GM12878 (cell line): ENCODE measurements at regions not wholly inside any gene's neighbourhood (a gene's known extent, or its start where the extent isn't known, plus 50 kb on each side); places are given as distances from the start of the nearest gene placed in this dataset.

ENCODE experiments used
- ATAC-seq: fragments of 200-7000 bp; cut with Tn5 transposase; 3 replicates; pipeline ENCODE4 v1.9.1; 2020; ENCODE audit warnings: mild to moderate bottlenecking, moderate library complexity
- BruUV-seq: library from RNA; stranded (reverse); fragments of 400-500 nt; replicated peaks from 2 replicates; lab custom pipeline; 2021; lab: Mats Ljungman, UMichigan
- CTCF ChIA-PET: fragments of 300-600 bp; sonication (Branson Sonifier 250); formaldehyde crosslinking; extraction: SDS; loops from one replicate; lab custom pipeline; 2021; ENCODE audit warnings: inconsistent platforms; lab: Yijun Ruan, JAX
- POLR2A ChIA-PET: fragments of 350-600 bp; formaldehyde crosslinking; extraction: SDS; loops from one replicate; lab custom pipeline; 2021; ENCODE audit warnings: inconsistent platforms; lab: Charles Lee
- RAD21 ChIA-PET: fragments of 300-600 bp; sonication (Branson Sonifier 250); formaldehyde crosslinking; loops from one replicate; lab custom pipeline; 2023; ENCODE audit warnings: antibody characterized with exemption; ENCODE audit not compliant: unreplicated experiment; lab: Charles Lee
- SMC1A ChIA-PET: fragments of 300-600 bp; sonication (Branson Sonifier 250); formaldehyde crosslinking; loops from one replicate; lab custom pipeline; 2023; ENCODE audit not compliant: unreplicated experiment, uncharacterized antibody; lab: Charles Lee
- DNase-seq: peaks from one replicate; pipeline ENCODE4 v3.0.0-alpha.2; 2011; ENCODE audit warnings: low read depth, low spot score
- FAIRE-seq: peaks from 3 replicates; lab custom pipeline; 2011; peaks lifted over from hg19 to GRCh38; lab: Jason Lieb, UNC
- H2AFZ ChIP-seq: 2 replicates; pipeline ENCODE4 v1.6.0; 2011; ENCODE audit warnings: low read depth, low read length, control low read depth; ENCODE audit not compliant: control insufficient read depth
- H3K27ac ChIP-seq: 2 replicates; pipeline ENCODE4 v1.5.1; 2011; ENCODE audit warnings: control low read depth; ENCODE audit not compliant: control insufficient read depth, insufficient read depth
- H3K27me3 ChIP-seq, 2 experiments: replicated peaks in 1 of 2; 2 replicates each; pipeline versions ENCODE4 v1.6.0 to v1.6.1; 2011; ENCODE audit warnings: low read length in 1 of 2; ENCODE audit not compliant: control insufficient read depth in 2 of 2, insufficient read depth in 2 of 2
- H3K36me3 ChIP-seq, 2 experiments: 2 replicates each; pipeline ENCODE4 v1.5.1; 2011; ENCODE audit warnings: low read length in 1 of 2; ENCODE audit not compliant: control insufficient read depth in 2 of 2, insufficient read depth in 2 of 2
- H3K4me1 ChIP-seq: 2 replicates; pipeline ENCODE4 v1.6.1; 2011; ENCODE audit warnings: mild to moderate bottlenecking, low read length, moderate library complexity, mixed read lengths; ENCODE audit not compliant: control insufficient read depth, insufficient read depth
- H3K4me2 ChIP-seq: 2 replicates; pipeline ENCODE4 v1.6.0; 2011; ENCODE audit warnings: control low read depth; ENCODE audit not compliant: control insufficient read depth, insufficient read depth
- H3K4me3 ChIP-seq: fragments of 200-600 bp; sonication (generic); 2 replicates; pipeline ENCODE4 v1.5.1; 2016
- H3K79me2 ChIP-seq: 2 replicates; pipeline ENCODE4 v1.6.0; 2011; ENCODE audit warnings: low read length; ENCODE audit not compliant: control insufficient read depth, insufficient read depth
- H3K9ac ChIP-seq: 2 replicates; pipeline ENCODE4 v1.8.0; 2011; ENCODE audit warnings: low read length, control low read depth, mixed read lengths; ENCODE audit not compliant: control insufficient read depth, insufficient read depth
- H3K9me3 ChIP-seq: replicated peaks from 3 replicates; pipeline ENCODE4 v1.5.1; 2011; ENCODE audit warnings: mild to moderate bottlenecking, low read length; ENCODE audit not compliant: control insufficient read depth, insufficient read depth
- H4K20me1 ChIP-seq: 2 replicates; pipeline ENCODE4 v1.6.0; 2011; ENCODE audit not compliant: control insufficient read depth, insufficient read depth
- EZH2 ChIP-seq: IDR thresholded peaks from 2 replicates; pipeline ENCODE4 v1.6.1; 2012; ENCODE audit warnings: low read depth, mild to moderate bottlenecking, control low read depth, inconsistent platforms, low read length, borderline replicate concordance; ENCODE audit not compliant: control insufficient read depth
- HCFC1 ChIP-seq: fragments of 150-350 bp; IDR thresholded peaks from 2 replicates; pipeline ENCODE4 v1.6.1; 2014; ENCODE audit warnings: low read length
- NBN ChIP-seq: fragments of 450-650 bp; IDR thresholded peaks from 2 replicates; pipeline ENCODE4 v1.6.1; 2016
- SMAD5 ChIP-seq: IDR thresholded peaks from 2 replicates; pipeline ENCODE4 v1.6.1; 2016; ENCODE audit warnings: antibody characterized with exemption, low read depth
- SUZ12 ChIP-seq: fragments of 200-600 bp; sonication (generic); IDR thresholded peaks from one replicate; pipeline ENCODE4 v1.6.1; 2018; ENCODE audit warnings: antibody characterized with exemption, mild to moderate bottlenecking; ENCODE audit not compliant: unreplicated experiment
- TARDBP ChIP-seq: IDR thresholded peaks from 2 replicates; pipeline ENCODE4 v1.6.1; 2016; ENCODE audit warnings: borderline replicate concordance
- ZSCAN29 ChIP-seq: fragments of 450-650 bp; IDR thresholded peaks from 2 replicates; pipeline ENCODE4 v1.6.1; 2017; ENCODE audit warnings: mild to moderate bottlenecking, moderate library complexity
- in situ Hi-C: fragments of 300-500 bp; cut with MboI; formaldehyde crosslinking; loops from 9 replicates; pipeline ENCODE4 v1.14.3; 2018; ENCODE audit warnings: mixed read lengths
- intact Hi-C: fragments of 100-400 bp; cut with micrococcal nuclease; formaldehyde crosslinking; loops from one replicate; pipeline ENCODE4 v1.14.2; 2022; ENCODE audit not compliant: unreplicated experiment
- TF ChIP-seq, protein P1 (sequence below): IDR thresholded peaks from 2 replicates; pipeline ENCODE4 v1.6.1; 2012; ENCODE audit warnings: low read depth, low read length, improper control_type of control experiment
- TF ChIP-seq, protein P2 (sequence below): IDR thresholded peaks from 2 replicates; pipeline ENCODE4 v1.6.1; 2012; ENCODE audit warnings: low read depth, low read length, improper control_type of control experiment
- TF ChIP-seq, protein P3 (sequence below): IDR thresholded peaks from 2 replicates; pipeline ENCODE4 v1.6.1; 2012; ENCODE audit warnings: low read length, inconsistent platforms

DNA sequence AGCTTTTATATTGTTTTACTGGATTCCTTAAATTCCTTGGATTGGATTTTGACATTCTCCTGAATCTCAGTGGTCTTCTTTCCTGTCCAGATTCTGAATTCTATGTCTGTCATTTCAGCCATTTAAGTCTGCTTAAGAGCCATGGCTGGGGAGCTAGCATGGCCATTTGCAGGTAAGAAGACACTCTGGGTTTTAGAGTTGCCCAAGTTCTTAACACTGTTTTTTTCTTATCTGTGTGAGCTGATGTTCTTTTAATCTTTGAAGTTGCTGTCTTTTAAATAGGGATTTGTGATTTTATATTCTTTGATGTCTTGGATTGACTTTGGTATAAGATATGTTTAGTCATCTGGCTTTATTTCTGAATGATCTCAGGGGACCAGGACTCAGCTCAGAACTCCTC is 677.2 kb downstream of the CCDC85A start:
- no peak for DNase-seq
- ChIA-PET SMC1A (no interaction called here), POLR2A (no interaction called here), CTCF (interaction anchor here (0.5 kb wide), 1 partner anchor 43 kb away, joined by 4 read pairs; no protein-coding TSS in a partner anchor), RAD21 (no interaction called here)
- Histone ChIP-seq H4K20me1 (no peaks in the 10 kb centered on the region), H3K9me3 (no peaks in the 10 kb centered on the region), H3K79me2 (no peaks in the 10 kb centered on the region), H3K4me3 (no peak overlapping the region), H3K4me2 (no peak overlapping the region), H3K27me3 (no peaks in the 10 kb centered on the region), H2AFZ (no peak overlapping the region), H3K9ac (no peak overlapping the region), H3K27ac (no peak overlapping the region), H3K4me1 (no peaks in the 10 kb centered on the region), H3K36me3 (no peaks in the 10 kb centered on the region)
- no peak for FAIRE-seq
- no peak for TF ChIP-seq HCFC1
- no peak for TF ChIP-seq TARDBP
- no peak for TF ChIP-seq ZSCAN29
- TF ChIP-seq SUZ12: no peak
- no peak for TF ChIP-seq SMAD5
- TF ChIP-seq NBN: no peak
- TF ChIP-seq, protein P1, sequence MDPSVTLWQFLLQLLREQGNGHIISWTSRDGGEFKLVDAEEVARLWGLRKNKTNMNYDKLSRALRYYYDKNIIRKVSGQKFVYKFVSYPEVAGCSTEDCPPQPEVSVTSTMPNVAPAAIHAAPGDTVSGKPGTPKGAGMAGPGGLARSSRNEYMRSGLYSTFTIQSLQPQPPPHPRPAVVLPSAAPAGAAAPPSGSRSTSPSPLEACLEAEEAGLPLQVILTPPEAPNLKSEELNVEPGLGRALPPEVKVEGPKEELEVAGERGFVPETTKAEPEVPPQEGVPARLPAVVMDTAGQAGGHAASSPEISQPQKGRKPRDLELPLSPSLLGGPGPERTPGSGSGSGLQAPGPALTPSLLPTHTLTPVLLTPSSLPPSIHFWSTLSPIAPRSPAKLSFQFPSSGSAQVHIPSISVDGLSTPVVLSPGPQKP: no peak
- TF ChIP-seq, protein P2, sequence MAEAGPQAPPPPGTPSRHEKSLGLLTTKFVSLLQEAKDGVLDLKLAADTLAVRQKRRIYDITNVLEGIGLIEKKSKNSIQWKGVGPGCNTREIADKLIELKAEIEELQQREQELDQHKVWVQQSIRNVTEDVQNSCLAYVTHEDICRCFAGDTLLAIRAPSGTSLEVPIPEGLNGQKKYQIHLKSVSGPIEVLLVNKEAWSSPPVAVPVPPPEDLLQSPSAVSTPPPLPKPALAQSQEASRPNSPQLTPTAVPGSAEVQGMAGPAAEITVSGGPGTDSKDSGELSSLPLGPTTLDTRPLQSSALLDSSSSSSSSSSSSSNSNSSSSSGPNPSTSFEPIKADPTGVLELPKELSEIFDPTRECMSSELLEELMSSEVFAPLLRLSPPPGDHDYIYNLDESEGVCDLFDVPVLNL: no peak
- TF ChIP-seq EZH2: no peak
- TF ChIP-seq, protein P3, sequence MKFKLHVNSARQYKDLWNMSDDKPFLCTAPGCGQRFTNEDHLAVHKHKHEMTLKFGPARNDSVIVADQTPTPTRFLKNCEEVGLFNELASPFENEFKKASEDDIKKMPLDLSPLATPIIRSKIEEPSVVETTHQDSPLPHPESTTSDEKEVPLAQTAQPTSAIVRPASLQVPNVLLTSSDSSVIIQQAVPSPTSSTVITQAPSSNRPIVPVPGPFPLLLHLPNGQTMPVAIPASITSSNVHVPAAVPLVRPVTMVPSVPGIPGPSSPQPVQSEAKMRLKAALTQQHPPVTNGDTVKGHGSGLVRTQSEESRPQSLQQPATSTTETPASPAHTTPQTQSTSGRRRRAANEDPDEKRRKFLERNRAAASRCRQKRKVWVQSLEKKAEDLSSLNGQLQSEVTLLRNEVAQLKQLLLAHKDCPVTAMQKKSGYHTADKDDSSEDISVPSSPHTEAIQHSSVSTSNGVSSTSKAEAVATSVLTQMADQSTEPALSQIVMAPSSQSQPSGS: no peak
- no peak for ATAC-seq
- intact Hi-C loops: no loop called here
- in situ Hi-C loops: no loop called here
- no TSS peak for BruUV-seq
